SK-N-SH treated with all-trans-retinoic acid at 6 μM for 48 hours (cell line): ENCODE measurements at regions not wholly inside any gene's neighbourhood (a gene's known extent, or its start where the extent isn't known, plus 50 kb on each side); places are given as distances from the start of the nearest gene placed in this dataset.
A peak's percentile ranks its signal among the peaks of the same experiment; 100 is the strongest.

Experiments
- ATAC-seq: fragments of 200-7000 bp; cut with Tn5 transposase; 3 replicates; pipeline ENCODE4 v1.9.1; 2020; ENCODE audit warnings: mild to moderate bottlenecking, moderate library complexity
- ARNTL ChIP-seq: fragments of 450-650 bp; formaldehyde crosslinking; IDR thresholded peaks from 2 replicates; pipeline ENCODE4 v1.5.0; 2020; ENCODE audit warnings: low read depth, mild to moderate bottlenecking, moderate library complexity, borderline replicate concordance
- BACH2 ChIP-seq: fragments of 250-450 bp; sonication (Bioruptor Pico); IDR thresholded peaks from 2 replicates; pipeline ENCODE4 v1.9.0; 2021; ENCODE audit warnings: mild to moderate bottlenecking, borderline replicate concordance
- CREB5 ChIP-seq: fragments of 250-450 bp; sonication (Bioruptor Pico); IDR thresholded peaks from 2 replicates; pipeline ENCODE4 v1.5.1; 2020; ENCODE audit warnings: low read depth, mild to moderate bottlenecking, moderate library complexity
- CSDC2 ChIP-seq: fragments of 250-450 bp; sonication (Bioruptor Pico); IDR thresholded peaks from 2 replicates; pipeline ENCODE4 v1.5.0; 2020; ENCODE audit warnings: mild to moderate bottlenecking, moderate library complexity
- CSRNP3 ChIP-seq: fragments of 250-450 bp; sonication (Bioruptor Pico); IDR thresholded peaks from 2 replicates; pipeline ENCODE4 v1.5.1; 2021; ENCODE audit warnings: mild to moderate bottlenecking, moderate library complexity
- GLIS3 ChIP-seq: fragments of 250-450 bp; sonication (Bioruptor Pico); IDR thresholded peaks from 2 replicates; pipeline ENCODE4 v1.5.0; 2020; ENCODE audit warnings: mild to moderate bottlenecking, moderate library complexity
- ISL1 ChIP-seq: fragments of 250-450 bp; sonication (Bioruptor Pico); IDR thresholded peaks from 2 replicates; pipeline ENCODE4 v2.1.2; 2022; ENCODE audit warnings: mild to moderate bottlenecking, moderate library complexity
- OSR1 ChIP-seq: fragments of 250-450 bp; sonication (Bioruptor Pico); IDR thresholded peaks from 2 replicates; pipeline ENCODE4 v1.8.0; 2022; ENCODE audit warnings: moderate library complexity, mild to moderate bottlenecking, inconsistent platforms
- PATZ1 ChIP-seq: fragments of 250-450 bp; sonication (Bioruptor Pico); IDR thresholded peaks from 2 replicates; pipeline ENCODE4 v1.8.0; 2020; ENCODE audit warnings: mild to moderate bottlenecking, moderate library complexity, borderline replicate concordance
- POU6F1 ChIP-seq: fragments of 250-450 bp; sonication (Bioruptor Pico); IDR thresholded peaks from 2 replicates; pipeline ENCODE4 v1.8.0; 2021; ENCODE audit warnings: low read depth, mild to moderate bottlenecking, moderate library complexity, borderline replicate concordance
- RARB ChIP-seq: fragments of 250-450 bp; sonication (Bioruptor Pico); IDR thresholded peaks from 2 replicates; pipeline ENCODE4 v1.8.0; 2021; ENCODE audit warnings: mild to moderate bottlenecking, moderate library complexity
- SNAI2 ChIP-seq: fragments of 250-450 bp; sonication (Bioruptor Pico); IDR thresholded peaks from 2 replicates; pipeline ENCODE4 v1.5.0; 2020; ENCODE audit warnings: mild to moderate bottlenecking, moderate library complexity
- TCF4 ChIP-seq: fragments of 250-450 bp; sonication (Bioruptor Pico); IDR thresholded peaks from 2 replicates; pipeline ENCODE4 v1.8.0; 2021; ENCODE audit warnings: mild to moderate bottlenecking, moderate library complexity, borderline replicate concordance
- TSHZ2 ChIP-seq: fragments of 250-450 bp; sonication (Bioruptor Pico); IDR thresholded peaks from 2 replicates; pipeline ENCODE4 v1.5.0; 2020; ENCODE audit warnings: mild to moderate bottlenecking, moderate library complexity
- ZFP3 ChIP-seq: fragments of 250-450 bp; sonication (Bioruptor Pico); IDR thresholded peaks from 2 replicates; pipeline ENCODE4 v1.5.0; 2020; ENCODE audit warnings: mild to moderate bottlenecking, moderate library complexity
- ZFP30 ChIP-seq: fragments of 450-650 bp; formaldehyde crosslinking; IDR thresholded peaks from 2 replicates; pipeline ENCODE4 v1.5.0; 2022; ENCODE audit warnings: mild to moderate bottlenecking, moderate library complexity
- ZNF565 ChIP-seq: fragments of 450-650 bp; formaldehyde crosslinking; conservative IDR thresholded peaks from 2 replicates; pipeline ENCODE4 v1.5.0; 2020; ENCODE audit warnings: low read depth, mild to moderate bottlenecking, moderate library complexity
- ZNF70 ChIP-seq: fragments of 450-650 bp; formaldehyde crosslinking; IDR thresholded peaks from 2 replicates; pipeline ENCODE4 v1.5.0; 2020; ENCODE audit warnings: mild to moderate bottlenecking, moderate library complexity

GRCh38 chr4:181523973-181524372 is 719.2 kb upstream of the TENM3 start:
- ATAC-seq, result no peak
- no peak for TF ChIP-seq ZFP3
- TF ChIP-seq TSHZ2, result no peak
- TF ChIP-seq CREB5 (CRISPR knock-in tag), result no peak
- TF ChIP-seq ZNF70 (CRISPR knock-in tag), result no peak
- TF ChIP-seq CSRNP3 (CRISPR knock-in tag), result no peak
- no peak for TF ChIP-seq BACH2 (CRISPR knock-in tag)
- no peak for TF ChIP-seq ZNF565
- TF ChIP-seq POU6F1 (CRISPR knock-in tag), result no peak
- TF ChIP-seq ARNTL (CRISPR knock-in tag), result no peak
- TF ChIP-seq RARB, result no peak
- TF ChIP-seq OSR1 (CRISPR knock-in tag), result no peak
- no peak for TF ChIP-seq ISL1 (CRISPR knock-in tag)
- TF ChIP-seq CSDC2 (CRISPR knock-in tag), result no peak
- TF ChIP-seq TCF4 (CRISPR knock-in tag), result no peak
- no peak for TF ChIP-seq ZFP30 (CRISPR knock-in tag)

GRCh38 chr4:181524499-181524898 is 718.7 kb upstream of the TENM3 start:
- ATAC-seq, result no peak
- TF ChIP-seq CSDC2 (CRISPR knock-in tag), result no peak
- no peak for TF ChIP-seq RARB
- peak; percentile 66; the same call in 1 of the 2 replicates for TF ChIP-seq TSHZ2
- TF ChIP-seq TCF4 (CRISPR knock-in tag), result peak; percentile 58; the same call in 1 of the 2 replicates
- no peak for TF ChIP-seq SNAI2 (CRISPR knock-in tag)
- TF ChIP-seq ZNF565, result no peak
- no peak for TF ChIP-seq GLIS3
- TF ChIP-seq POU6F1 (CRISPR knock-in tag), result no peak

- no peak for ATAC-seq
- TF ChIP-seq RARB, result no peak
- TF ChIP-seq TCF4 (CRISPR knock-in tag), result no peak
- TF ChIP-seq ISL1 (CRISPR knock-in tag), result no peak
- no peak for TF ChIP-seq PATZ1 (CRISPR knock-in tag)
- TF ChIP-seq ZFP3, result no peak
- no peak for TF ChIP-seq ZNF70 (CRISPR knock-in tag)
- no peak for TF ChIP-seq CSRNP3 (CRISPR knock-in tag)
- TF ChIP-seq ARNTL (CRISPR knock-in tag), result no peak
- TF ChIP-seq ZFP30 (CRISPR knock-in tag), result no peak
- TF ChIP-seq GLIS3, result no peak
- no peak for TF ChIP-seq CREB5 (CRISPR knock-in tag)
- TF ChIP-seq CSDC2 (CRISPR knock-in tag), result no peak
Observed at GRCh38 chr4:181525634-181526033, 717.6 kb upstream of the TENM3 start.
